Loucy (cell line): ENCODE measurements at regions not wholly inside any gene's neighbourhood (a gene's known extent, or its start where the extent isn't known, plus 50 kb on each side); places are given as distances from the start of the nearest gene placed in this dataset.

Source experiments
- CTCF ChIP-seq: fragments of 200-600 bp; sonication (generic); conservative IDR thresholded peaks from 2 replicates; pipeline ENCODE4 v1.5.1; 2014; ENCODE audit warnings: mild to moderate bottlenecking, antibody characterized with exemption, low read length
- EZH2phosphoT487 ChIP-seq: fragments of 200-600 bp; IDR thresholded peaks from 2 replicates; pipeline ENCODE4 v1.6.1; 2018; ENCODE audit warnings: antibody characterized with exemption, mild to moderate bottlenecking, moderate library complexity, borderline replicate concordance

GRCh38 chr13:80513196-80513595, 172.3 kb upstream of the SPRY2 start:
- no peak for TF ChIP-seq CTCF
- TF ChIP-seq EZH2phosphoT487, result no peak
